ENCODE measurements at regions not wholly inside any gene's neighbourhood (a gene's known extent, or its start where the extent isn't known, plus 50 kb on each side); places are given as distances from the start of the nearest gene placed in this dataset.

DNA sequence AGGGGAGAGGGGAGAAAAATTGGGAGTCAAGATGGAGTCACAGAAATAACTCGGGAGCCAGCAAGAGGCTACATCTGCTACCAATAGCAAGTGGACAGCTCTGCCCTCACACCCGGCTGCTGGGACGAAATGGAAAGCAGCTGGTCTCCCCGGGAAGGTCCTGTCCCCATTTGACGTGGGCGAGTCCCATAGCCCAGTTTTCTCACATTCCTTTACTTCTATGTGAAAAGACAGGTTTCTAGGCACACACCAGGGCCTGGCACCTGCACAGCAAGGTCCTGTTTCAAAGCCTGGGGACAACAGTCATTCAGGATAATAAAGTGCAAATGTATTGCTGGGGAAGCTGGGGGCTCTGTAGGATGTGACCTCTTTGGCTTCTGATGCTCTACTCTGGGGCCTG, 162.6 kb downstream of the OAT start:
- TF ChIP-seq, protein P1, sequence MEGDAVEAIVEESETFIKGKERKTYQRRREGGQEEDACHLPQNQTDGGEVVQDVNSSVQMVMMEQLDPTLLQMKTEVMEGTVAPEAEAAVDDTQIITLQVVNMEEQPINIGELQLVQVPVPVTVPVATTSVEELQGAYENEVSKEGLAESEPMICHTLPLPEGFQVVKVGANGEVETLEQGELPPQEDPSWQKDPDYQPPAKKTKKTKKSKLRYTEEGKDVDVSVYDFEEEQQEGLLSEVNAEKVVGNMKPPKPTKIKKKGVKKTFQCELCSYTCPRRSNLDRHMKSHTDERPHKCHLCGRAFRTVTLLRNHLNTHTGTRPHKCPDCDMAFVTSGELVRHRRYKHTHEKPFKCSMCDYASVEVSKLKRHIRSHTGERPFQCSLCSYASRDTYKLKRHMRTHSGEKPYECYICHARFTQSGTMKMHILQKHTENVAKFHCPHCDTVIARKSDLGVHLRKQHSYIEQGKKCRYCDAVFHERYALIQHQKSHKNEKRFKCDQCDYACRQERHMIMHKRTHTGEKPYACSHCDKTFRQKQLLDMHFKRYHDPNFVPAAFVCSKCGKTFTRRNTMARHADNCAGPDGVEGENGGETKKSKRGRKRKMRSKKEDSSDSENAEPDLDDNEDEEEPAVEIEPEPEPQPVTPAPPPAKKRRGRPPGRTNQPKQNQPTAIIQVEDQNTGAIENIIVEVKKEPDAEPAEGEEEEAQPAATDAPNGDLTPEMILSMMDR (IDR thresholded peaks at IDR 0.05), result no peak
- no peak overlapping the region for H3K4me3 Mint-ChIP-seq
- Histone ChIP-seq H3K9me3 (ENCODE audit: control insufficient read depth, insufficient read depth, low read length) (no peaks in the 10 kb centered on the region), H3K27ac (ENCODE audit: low read length) (no peak overlapping the region), H3K36me3 (ENCODE audit: control insufficient read depth, insufficient read depth, low read length) (no peaks in the 10 kb centered on the region), H3K27me3 (ENCODE audit: control insufficient read depth, insufficient read depth, low read length) (no peaks in the 10 kb centered on the region), H3K4me3 (ENCODE audit: low read length) (no peak overlapping the region), H3K4me1 (ENCODE audit: control insufficient read depth, insufficient read depth, low read length) (no peaks in the 10 kb centered on the region)
- no peak for ATAC-seq
- no peaks in the 10 kb centered on the region for H3K9me3 Mint-ChIP-seq
- no peaks in the 10 kb centered on the region for H3K27me3 Mint-ChIP-seq (ENCODE audit: low read depth in 2 of 2)
- intact Hi-C loops (cut with micrococcal nuclease), result no loop called here
- WGBS (ENCODE audit: insufficient coverage), result 73% methylated on average over 6 of the region's 6 CpGs
- H3K4me1 Mint-ChIP-seq, result peaks cover 0 to 5% of the 10 kb centered on the region in 2 donors
- no peaks in the 10 kb centered on the region for H3K36me3 Mint-ChIP-seq
- no peak for DNase-seq
- no peak overlapping the region for H3K27ac Mint-ChIP-seq

DNA sequence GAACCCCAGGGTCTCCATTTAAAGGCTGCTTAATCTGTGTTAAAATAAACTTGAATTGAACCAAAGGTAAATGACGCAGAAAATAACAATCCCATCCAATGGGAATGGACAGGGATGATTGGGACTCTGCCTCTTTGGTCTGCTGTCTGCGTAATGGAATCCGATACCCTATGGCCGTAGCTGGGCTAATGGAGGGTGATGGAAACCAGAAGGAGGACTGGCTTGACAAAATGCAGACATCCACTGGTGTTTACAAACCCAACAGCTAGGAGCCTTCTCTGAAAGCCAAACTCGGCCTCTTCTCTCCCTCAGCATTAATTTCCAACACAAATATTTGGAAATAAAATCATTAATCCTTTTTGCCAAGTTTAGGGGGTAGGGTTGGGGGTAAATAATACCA, 162.2 kb upstream of the CHST15 start:
- DNase-seq (no peak), ATAC-seq (no peak)
- H3K27me3 ChIP-seq (ENCODE audit: control insufficient read depth, insufficient read depth, low read length), result no peaks in the 10 kb centered on the region
- TF ChIP-seq, protein P1 (IDR thresholded peaks at IDR 0.05), result no peak
- no peak overlapping the region for H3K27ac ChIP-seq (ENCODE audit: low read length)
- no peak overlapping the region for H3K27ac Mint-ChIP-seq
- H3K9me3 Mint-ChIP-seq, result no peaks in the 10 kb centered on the region
- 94% methylated on average over 4 of the region's 5 CpGs for WGBS (ENCODE audit: insufficient coverage)
- peaks cover 4% of the 10 kb centered on the region for H3K4me1 ChIP-seq (ENCODE audit: control insufficient read depth, insufficient read depth, low read length)
- peaks cover 0 to 5% of the 10 kb centered on the region in 2 donors for H3K4me1 Mint-ChIP-seq
- no peaks in the 10 kb centered on the region for H3K9me3 ChIP-seq (ENCODE audit: control insufficient read depth, insufficient read depth, low read length)
- H3K36me3 Mint-ChIP-seq, result no peaks in the 10 kb centered on the region
- intact Hi-C loops (cut with micrococcal nuclease), result no loop called here
- no peaks in the 10 kb centered on the region for H3K36me3 ChIP-seq (ENCODE audit: control insufficient read depth, insufficient read depth, low read length)
- no peak overlapping the region for H3K4me3 Mint-ChIP-seq
- no peak overlapping the region for H3K4me3 ChIP-seq (ENCODE audit: low read length)
- H3K27me3 Mint-ChIP-seq (ENCODE audit: low read depth in 2 of 2), result peaks cover 0 to 1% of the 10 kb centered on the region in 2 donors

DNA sequence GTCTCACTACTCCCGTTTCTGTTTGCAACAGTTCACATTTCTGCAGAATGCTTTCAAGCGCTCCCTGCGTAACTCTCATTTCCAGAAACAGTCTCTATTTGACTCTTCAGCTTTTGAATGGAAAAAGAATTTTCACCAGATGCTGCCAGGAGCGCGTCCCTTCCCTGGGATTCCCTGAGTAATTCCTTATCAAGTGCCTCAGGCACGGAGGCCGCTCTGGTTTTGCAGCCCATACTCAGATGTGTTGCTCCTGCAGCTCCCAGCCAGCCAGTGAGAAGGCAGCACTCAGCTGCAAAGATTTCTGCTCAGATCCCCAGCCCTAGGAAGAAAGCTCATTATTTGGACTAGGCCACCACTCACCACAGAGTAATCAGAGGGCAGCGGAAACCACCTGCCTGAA, 161.1 kb upstream of the CHST15 start:
- Histone ChIP-seq H3K27me3 (ENCODE audit: control insufficient read depth, insufficient read depth, low read length) (no peaks in the 10 kb centered on the region), H3K4me3 (ENCODE audit: low read length) (no peak overlapping the region), H3K36me3 (ENCODE audit: control insufficient read depth, insufficient read depth, low read length) (no peaks in the 10 kb centered on the region), H3K27ac (ENCODE audit: low read length) (no peak overlapping the region), H3K9me3 (ENCODE audit: control insufficient read depth, insufficient read depth, low read length) (no peaks in the 10 kb centered on the region), H3K4me1 (ENCODE audit: control insufficient read depth, insufficient read depth, low read length) (peaks cover 5% of the 10 kb centered on the region)
- H3K36me3 Mint-ChIP-seq, result no peaks in the 10 kb centered on the region
- intact Hi-C loops (cut with micrococcal nuclease), result no loop called here
- peaks cover 0 to 5% of the 10 kb centered on the region in 2 donors for H3K27me3 Mint-ChIP-seq (ENCODE audit: low read depth in 2 of 2)
- H3K9me3 Mint-ChIP-seq, result no peaks in the 10 kb centered on the region
- ATAC-seq (no peak), DNase-seq (no peak)
- WGBS (ENCODE audit: insufficient coverage), result 87% methylated on average over 8 of the region's 8 CpGs
- no peak overlapping the region for H3K27ac Mint-ChIP-seq
- peaks cover 0 to 5% of the 10 kb centered on the region in 2 donors for H3K4me1 Mint-ChIP-seq
- H3K4me3 Mint-ChIP-seq, result no peak overlapping the region
- TF ChIP-seq, protein P1 (IDR thresholded peaks at IDR 0.05), result no peak

DNA sequence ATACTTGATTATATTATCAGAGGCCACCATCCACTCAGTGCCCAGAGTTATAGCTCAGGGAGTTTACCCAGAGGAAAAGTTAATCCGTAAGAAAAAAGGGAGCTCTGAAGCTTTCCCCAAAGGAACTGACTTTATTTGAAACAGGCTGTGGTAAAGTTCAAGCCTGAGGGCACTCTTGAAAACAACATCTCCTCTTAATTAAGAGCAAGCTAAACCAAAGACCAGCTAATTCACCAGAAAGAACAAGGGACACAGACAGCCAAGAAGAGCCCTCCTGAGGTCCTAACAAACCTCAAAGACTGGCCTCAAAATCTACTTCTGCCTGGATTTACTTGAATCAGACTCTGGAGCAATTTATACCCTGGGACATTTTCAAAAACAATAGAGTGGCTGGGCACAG, 159.6 kb upstream of the CHST15 start:
- Mint-ChIP-seq H3K27ac (no peak overlapping the region), H3K4me3 (no peak overlapping the region), H3K36me3 (no peaks in the 10 kb centered on the region), H3K27me3 (ENCODE audit: low read depth in 2 of 2) (peaks cover 3 to 5% of the 10 kb centered on the region in 2 donors), H3K9me3 (no peaks in the 10 kb centered on the region), H3K4me1 (peaks cover 0 to 5% of the 10 kb centered on the region in 2 donors)
- no peaks in the 10 kb centered on the region for H3K9me3 ChIP-seq (ENCODE audit: control insufficient read depth, insufficient read depth, low read length)
- TF ChIP-seq, protein P1 (IDR thresholded peaks at IDR 0.05), result no peak
- ATAC-seq (no peak), DNase-seq (no peak)
- H3K36me3 ChIP-seq (ENCODE audit: control insufficient read depth, insufficient read depth, low read length), result no peaks in the 10 kb centered on the region
- H3K4me1 ChIP-seq (ENCODE audit: control insufficient read depth, insufficient read depth, low read length), result peaks cover 5% of the 10 kb centered on the region
- intact Hi-C loops (cut with micrococcal nuclease), result no loop called here
- H3K27me3 ChIP-seq (ENCODE audit: control insufficient read depth, insufficient read depth, low read length), result no peaks in the 10 kb centered on the region
- WGBS (ENCODE audit: insufficient coverage), result 93% methylated on average over 1 of the region's 1 CpG
- no peak overlapping the region for H3K4me3 ChIP-seq (ENCODE audit: low read length)
- H3K27ac ChIP-seq (ENCODE audit: low read length), result no peak overlapping the region
